Endothelial cell of umbilical vein (primary cell): ENCODE measurements at regions not wholly inside any gene's neighbourhood (a gene's known extent, or its start where the extent isn't known, plus 50 kb on each side); places are given as distances from the start of the nearest gene placed in this dataset.

Experiments used
- BruUV-seq: library from RNA; stranded (reverse); fragments of 400-500 nt; replicated peaks from 2 replicates; lab custom pipeline; 2021; lab: Mats Ljungman, UMichigan
- CTCF ChIA-PET: fragments of 300-600, 350-600 bp; sonication (Branson Sonifier 250); formaldehyde crosslinking; loops from one replicate; lab custom pipeline; 2021; ENCODE audit warnings: antibody characterized with exemption, inconsistent platforms; lab: Charles Lee
- POLR2A ChIA-PET: fragments of 300-600, 350-600 bp; sonication (Branson Sonifier 250); formaldehyde crosslinking; loops from one replicate; lab custom pipeline; 2021; ENCODE audit warnings: antibody characterized with exemption, inconsistent platforms; lab: Charles Lee
- DNase-seq: peaks from one replicate; pipeline ENCODE4 v3.0.0-alpha.2; 2011; ENCODE audit warnings: low read depth, low spot score
- FAIRE-seq: peaks from 2 replicates; lab custom pipeline; 2011; peaks lifted over from hg19 to GRCh38; lab: Jason Lieb, UNC
- H2AFZ ChIP-seq: 2 replicates; pipeline ENCODE4 v1.6.0; 2012; ENCODE audit warnings: low read depth, low read length, control low read depth, inconsistent platforms
- H3K27ac ChIP-seq: 2 replicates; pipeline ENCODE4 v1.5.1; 2011; ENCODE audit warnings: low read depth, mild to moderate bottlenecking, control low read depth, low read length, moderate library complexity; ENCODE audit not compliant: insufficient read depth
- H3K27me3 ChIP-seq, 2 experiments: 2 replicates each; pipeline versions ENCODE4 v1.6.0 to v1.6.1; 2011; ENCODE audit warnings: low read length in 2 of 2, mixed read lengths in 1 of 2; ENCODE audit not compliant: control insufficient read depth in 2 of 2, insufficient read depth in 2 of 2
- H3K36me3 ChIP-seq, 2 experiments: 2 replicates in 1 of 2; 3 replicates in 1 of 2; pipeline ENCODE4 v1.5.1; 2011; ENCODE audit warnings: low read length in 2 of 2, mild to moderate bottlenecking in 1 of 2, moderate library complexity in 1 of 2; ENCODE audit not compliant: control insufficient read depth in 2 of 2, insufficient read depth in 2 of 2; ENCODE audit errors: extremely low read depth in 1 of 2
- H3K4me1 ChIP-seq: 3 replicates; pipeline ENCODE4 v1.5.1; 2011; ENCODE audit warnings: mild to moderate bottlenecking, low read length; ENCODE audit not compliant: control insufficient read depth, insufficient read depth; ENCODE audit errors: extremely low read depth
- H3K4me2 ChIP-seq: 2 replicates; pipeline ENCODE4 v1.6.1; 2011; ENCODE audit warnings: low read length, control low read depth, mixed read lengths; ENCODE audit not compliant: insufficient read depth
- H3K4me3 ChIP-seq, 3 experiments: fragments of 200-600 bp in 1 of 3; sonication (generic), shearing (Covaris generic) in 1 of 3; replicated peaks in 1 of 3; 2 replicates each; pipeline ENCODE4 v1.5.1; 2011 to 2016; ENCODE audit warnings: control low read depth in 3 of 3, low read length in 3 of 3, mild to moderate bottlenecking in 2 of 3, inconsistent platforms in 1 of 3, low read depth in 1 of 3, moderate library complexity in 1 of 3; ENCODE audit not compliant: insufficient read depth in 1 of 3
- H3K79me2 ChIP-seq: 2 replicates; pipeline ENCODE4 v1.6.0; 2012; ENCODE audit warnings: low read length, inconsistent platforms; ENCODE audit not compliant: control insufficient read depth, insufficient read depth
- H3K9ac ChIP-seq: replicated peaks from 2 replicates; pipeline ENCODE3; 2011; ENCODE audit warnings: low read length, control low read depth; ENCODE audit not compliant: insufficient read depth; ENCODE audit errors: extremely low read depth
- H3K9me1 ChIP-seq: replicated peaks from 3 replicates; pipeline ENCODE4 v1.6.0; 2011; ENCODE audit warnings: mild to moderate bottlenecking, low read length; ENCODE audit not compliant: control insufficient read depth, insufficient read depth; ENCODE audit errors: extremely low read depth
- H3K9me3 ChIP-seq: replicated peaks from 2 replicates; pipeline ENCODE4 v1.5.1; 2012; ENCODE audit warnings: low read length, inconsistent platforms; ENCODE audit not compliant: control insufficient read depth, insufficient read depth
- H4K20me1 ChIP-seq: replicated peaks from 2 replicates; pipeline ENCODE3; 2011; ENCODE audit warnings: mild to moderate bottlenecking, low read length; ENCODE audit not compliant: control insufficient read depth, insufficient read depth; ENCODE audit errors: extremely low read depth
- CTCF ChIP-seq, 2 donors: IDR thresholded peaks; 1 replicate in 1 of 2; 2 replicates in 1 of 2; pipeline ENCODE4 v1.5.1; 2011; ENCODE audit warnings: low read length in 2 of 2, mild to moderate bottlenecking in 2 of 2, moderate library complexity in 2 of 2, control low read depth in 1 of 2, inconsistent platforms in 1 of 2, low read depth in 1 of 2; ENCODE audit not compliant: insufficient read depth in 1 of 2; ENCODE audit errors: extremely low read depth in 1 of 2
- EZH2 ChIP-seq: IDR thresholded peaks from 2 replicates; pipeline ENCODE4 v1.6.1; 2012; ENCODE audit warnings: borderline replicate concordance, low read depth, mild to moderate bottlenecking, moderate library complexity, low read length, inconsistent platforms; ENCODE audit not compliant: severe bottlenecking
- FOS ChIP-seq: IDR thresholded peaks from 2 replicates; pipeline ENCODE4 v1.6.1; 2011; ENCODE audit warnings: mild to moderate bottlenecking, low read length, moderate library complexity, borderline replicate concordance; ENCODE audit not compliant: insufficient read depth
- GATA2 ChIP-seq: IDR thresholded peaks from 2 replicates; pipeline ENCODE4 v1.7.0; 2011; ENCODE audit warnings: low read depth, mild to moderate bottlenecking, moderate library complexity, mixed read lengths, low read length; ENCODE audit not compliant: insufficient read length, insufficient read depth
- JUN ChIP-seq: IDR thresholded peaks from 2 replicates; pipeline ENCODE4 v1.6.1; 2011; ENCODE audit warnings: borderline replicate concordance, low read depth; ENCODE audit not compliant: insufficient read length, insufficient read depth
- MAX ChIP-seq: IDR thresholded peaks from 2 replicates; pipeline ENCODE4 v1.6.1; 2011; ENCODE audit not compliant: insufficient read depth, insufficient read length
- MYC ChIP-seq: IDR thresholded peaks from one replicate; pipeline ENCODE4 v1.6.1; 2011; ENCODE audit warnings: mild to moderate bottlenecking, low read depth, low read length
- POLR2A ChIP-seq: IDR thresholded peaks from 2 replicates; pipeline ENCODE4 v1.6.1; 2012; ENCODE audit warnings: low read depth, mild to moderate bottlenecking, control low read depth, low read length
- POLR2AphosphoS5 ChIP-seq: IDR thresholded peaks from 2 replicates; pipeline ENCODE4 v1.6.1; 2012; ENCODE audit warnings: low read depth, mild to moderate bottlenecking, control low read depth, low read length, moderate library complexity; ENCODE audit not compliant: insufficient read depth
- dilution Hi-C: fragments of 300-500 bp; cut with MboI; formaldehyde crosslinking; loops from one replicate; pipeline ENCODE4 v1.15.0; 2019; ENCODE audit warnings: low sequenced_read_pairs; ENCODE audit not compliant: extremely low pct_ligation_motif_present
- intact Hi-C: fragments of 100-400 bp; cut with micrococcal nuclease; formaldehyde crosslinking; loops from one replicate; pipeline ENCODE4 v1.10.0; 2022

GRCh38 chr1:36733748-36734147 is 251.0 kb upstream of the CSF3R start:
- H3K9me3 ChIP-seq: no peaks in the 10 kb centered on the region
- dilution Hi-C loops: no loop called here
- no peak overlapping the region for H3K4me2 ChIP-seq
- no peaks in the 10 kb centered on the region for H3K79me2 ChIP-seq
- H4K20me1 ChIP-seq: no peaks in the 10 kb centered on the region
- no peaks in the 10 kb centered on the region for H3K9me1 ChIP-seq
- H2AFZ ChIP-seq: no peak overlapping the region
- ChIA-PET CTCF (no interaction called here), POLR2A (no interaction called here)
- FAIRE-seq (no peak), DNase-seq (no peak)
- no peak overlapping the region for H3K27ac ChIP-seq
- H3K36me3 ChIP-seq: no peaks in the 10 kb centered on the region
- H3K4me1 ChIP-seq: no peaks in the 10 kb centered on the region
- no TSS peak for BruUV-seq
- H3K9ac ChIP-seq: no peak overlapping the region
- TF ChIP-seq CTCF (IDR thresholded peaks at IDR 0.05; ENCODE audit: extremely low read depth in 1 of 2, insufficient read depth in 1 of 2, low read depth in 1 of 2, low read length in 2 of 2): no peak
- intact Hi-C loops: no loop called here
- H3K4me3 ChIP-seq: no peak overlapping the region
- H3K27me3 ChIP-seq: peaks cover 1 to 12% of the 10 kb centered on the region in 2 experiments

GRCh38 chr1:36732015-36732356 is 249.3 kb upstream of the CSF3R start:
- DNase-seq (no peak), FAIRE-seq (no peak)
- Histone ChIP-seq H3K9ac (no peak overlapping the region), H2AFZ (no peak overlapping the region), H3K9me1 (no peaks in the 10 kb centered on the region), H3K27ac (no peak overlapping the region), H3K79me2 (no peaks in the 10 kb centered on the region), H3K36me3 (no peaks in the 10 kb centered on the region), H3K4me2 (no peak overlapping the region), H3K9me3 (no peaks in the 10 kb centered on the region), H3K4me1 (no peaks in the 10 kb centered on the region), H4K20me1 (no peaks in the 10 kb centered on the region), H3K27me3 (peaks cover 0 to 3% of the 10 kb centered on the region in 2 experiments), H3K4me3 (no peak overlapping the region)
- intact Hi-C loops (no loop called here), dilution Hi-C loops (no loop called here)
- ChIA-PET POLR2A (no interaction called here), CTCF (no interaction called here)
- TF ChIP-seq CTCF (IDR thresholded peaks at IDR 0.05; ENCODE audit: extremely low read depth in 1 of 2, insufficient read depth in 1 of 2, low read depth in 1 of 2, low read length in 2 of 2) (no peak), EZH2 (no peak), GATA2 (no peak), MAX (no peak), FOS (no peak), MYC (no peak), POLR2A (no peak), JUN (no peak), POLR2AphosphoS5 (no peak)
- BruUV-seq: no TSS peak
